ENCODE measurements at regions not wholly inside any gene's neighbourhood (a gene's known extent, or its start where the extent isn't known, plus 50 kb on each side); places are given as distances from the start of the nearest gene placed in this dataset.

- no peak for DNase-seq
Measured at GRCh38 chr5:163623524-163623923, 118.1 kb downstream of the MAT2B start.

- no peak for DNase-seq
Measured at GRCh38 chr5:163623986-163624385, 118.6 kb downstream of the MAT2B start.

GRCh38 chr5:163624431-163624830, 119.0 kb downstream of the MAT2B start:
- DNase-seq, result no peak

- DNase-seq, result no peak
Measured at GRCh38 chr5:163626904-163627434, 121.5 kb downstream of the MAT2B start.

DNA sequence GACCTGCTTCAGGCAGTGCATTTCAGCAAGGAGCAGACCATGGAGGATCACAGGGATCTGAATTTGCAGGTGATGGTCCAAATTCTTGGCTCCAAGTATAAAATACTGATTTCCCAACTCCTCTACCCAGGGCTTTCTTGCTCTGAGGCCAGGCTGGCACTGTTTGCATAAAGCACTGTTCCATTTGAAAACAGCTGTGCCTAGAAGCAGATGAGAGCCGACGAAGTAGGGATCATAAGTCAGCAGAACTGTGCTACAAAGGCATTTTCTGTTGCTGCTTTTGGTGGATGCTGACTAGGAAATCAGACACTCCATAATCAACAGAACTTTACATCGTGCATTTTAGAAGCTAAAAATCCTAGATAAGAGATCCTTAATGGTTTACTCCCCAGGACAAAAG, 126.4 kb downstream of the MAT2B start:
- no peak for DNase-seq

- no peak for DNase-seq
Measured at GRCh38 chr5:163633926-163634460, 128.6 kb downstream of the MAT2B start.

- DNase-seq, result no peak
Measured at GRCh38 chr5:163635631-163636030, 130.2 kb downstream of the MAT2B start.

- DNase-seq, result no peak
Measured at GRCh38 chr5:163642904-163643303, 137.5 kb downstream of the MAT2B start.

DNA sequence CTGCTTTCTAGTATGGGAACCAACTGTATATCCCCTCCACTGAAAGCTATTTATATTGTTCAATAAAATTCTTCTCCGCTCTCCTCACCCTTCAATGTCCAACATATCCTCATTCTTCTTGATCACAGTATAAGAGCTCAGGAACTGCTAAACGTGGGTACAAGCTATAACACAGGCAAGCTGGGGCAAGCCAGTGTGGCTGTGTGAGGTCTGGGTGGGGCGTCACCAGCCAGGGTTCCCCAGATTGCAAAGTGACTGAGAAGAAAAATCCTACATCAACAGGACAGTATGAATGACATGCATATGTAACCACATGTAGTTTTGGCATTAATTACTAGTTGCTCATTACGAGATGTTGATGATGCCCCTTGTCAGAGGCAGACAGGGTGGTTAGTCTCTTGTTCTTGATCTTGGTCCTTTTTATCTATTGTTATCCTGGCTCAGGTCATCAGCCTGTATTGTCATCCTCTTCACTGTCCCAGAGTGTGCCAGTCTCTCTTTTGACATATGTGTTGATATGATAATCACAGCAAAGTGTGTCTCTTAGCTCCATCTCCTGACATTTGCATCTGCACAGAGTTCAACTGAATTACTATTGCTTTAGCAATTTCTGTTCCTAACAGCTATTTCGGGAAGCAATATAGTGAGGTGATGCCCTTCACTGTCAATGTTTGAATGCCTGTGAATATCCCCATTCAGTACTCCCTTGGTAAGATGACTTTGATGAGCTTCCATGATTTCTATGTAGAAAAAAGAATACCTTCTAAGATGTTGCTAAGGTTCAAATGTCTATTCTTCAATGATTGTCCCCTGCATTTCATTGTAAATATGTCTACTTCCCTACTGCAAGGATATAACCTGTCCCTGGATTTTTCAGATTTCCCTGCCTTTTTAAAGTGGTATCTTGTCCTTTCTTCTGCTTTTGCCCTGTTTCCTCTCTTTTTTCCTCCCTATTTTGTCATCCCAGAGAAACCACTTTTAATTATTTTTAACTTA, 140.3 kb downstream of the MAT2B start:
- no peak for DNase-seq

GRCh38 chr5:163649514-163649913, 144.1 kb downstream of the MAT2B start:
- no peak for DNase-seq

- no peak for DNase-seq
Measured at GRCh38 chr5:163653526-163653925, 148.1 kb downstream of the MAT2B start.

DNA sequence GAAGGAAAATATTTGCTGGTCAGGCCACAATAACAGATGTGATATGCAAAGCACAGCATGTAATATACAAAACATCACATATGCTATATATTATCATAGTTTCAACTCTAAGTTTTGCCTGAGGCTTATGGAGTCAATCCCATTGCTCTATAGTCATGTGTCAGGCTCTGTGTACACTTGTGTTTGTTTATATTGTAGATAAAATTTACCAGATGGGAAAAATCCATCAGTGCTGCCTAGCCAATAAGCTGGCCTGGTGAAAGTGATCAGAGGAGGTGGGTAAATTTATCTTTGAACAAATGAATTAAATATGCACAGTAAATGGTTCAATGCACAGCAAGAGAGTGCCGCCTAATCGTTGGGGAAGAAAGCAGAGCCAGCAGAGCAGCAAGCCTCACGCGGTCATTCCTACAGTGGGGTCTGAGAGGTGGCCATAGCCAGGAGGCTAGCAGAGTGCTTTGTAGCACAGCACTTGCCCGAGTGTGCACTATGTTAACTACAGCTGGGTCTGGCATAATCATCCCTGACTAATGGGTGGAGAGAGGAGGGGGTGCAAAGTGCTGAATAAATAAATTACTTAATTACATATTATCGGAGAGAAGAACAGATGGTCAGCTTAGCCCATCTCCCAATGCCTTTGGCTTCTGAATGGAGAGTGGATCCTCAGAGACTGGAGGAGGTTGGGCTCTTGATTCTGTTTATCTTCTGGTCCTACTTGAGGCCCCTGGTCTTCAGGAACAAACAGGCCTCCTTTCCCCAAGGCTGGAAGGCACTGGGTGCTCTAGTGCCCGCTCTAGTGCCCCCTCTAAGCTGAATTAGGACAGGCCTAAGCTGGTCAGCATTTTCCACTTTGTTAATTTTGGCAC, 153.5 kb downstream of the MAT2B start:
- no peak for DNase-seq

DNA sequence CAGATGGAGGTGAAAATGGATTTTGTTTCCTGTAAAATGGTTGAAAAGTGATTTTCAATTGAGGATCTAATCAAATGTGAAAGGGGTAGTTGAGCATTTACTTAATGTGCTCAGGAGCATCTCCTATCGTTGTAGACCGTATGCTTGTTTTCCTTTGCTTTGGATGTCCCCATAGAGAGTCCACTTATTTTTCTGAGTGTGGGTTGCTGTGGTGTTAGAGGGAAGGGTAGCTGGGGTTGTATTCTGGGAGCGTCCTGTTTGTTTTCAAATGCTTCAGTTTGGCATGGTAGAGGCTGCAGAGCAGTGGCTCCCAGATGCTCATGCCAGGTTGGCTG, 154.1 kb downstream of the MAT2B start:
- DNase-seq, result no peak

- no peak for DNase-seq
Measured at GRCh38 chr5:163660486-163660885, 155.1 kb downstream of the MAT2B start.

DNA sequence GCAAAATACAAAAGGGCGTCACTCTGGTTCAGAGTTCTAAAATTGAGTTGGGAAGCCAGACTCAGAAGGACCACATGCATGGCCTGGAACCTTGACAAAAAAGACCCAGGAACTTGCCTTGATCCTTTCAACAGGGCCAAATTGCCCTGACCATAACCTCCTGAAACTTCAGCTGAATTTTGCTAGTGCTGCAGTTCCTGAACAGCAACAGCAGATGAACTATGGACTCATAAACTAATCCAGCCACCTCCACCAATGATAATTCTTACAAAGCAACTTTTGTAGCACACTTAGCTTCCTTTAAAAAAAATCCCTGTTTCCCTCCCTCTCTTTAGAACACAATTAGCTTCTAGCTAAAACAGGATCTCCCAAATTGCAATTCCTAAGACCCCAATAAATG, 155.9 kb downstream of the MAT2B start:
- no peak for DNase-seq

DNA sequence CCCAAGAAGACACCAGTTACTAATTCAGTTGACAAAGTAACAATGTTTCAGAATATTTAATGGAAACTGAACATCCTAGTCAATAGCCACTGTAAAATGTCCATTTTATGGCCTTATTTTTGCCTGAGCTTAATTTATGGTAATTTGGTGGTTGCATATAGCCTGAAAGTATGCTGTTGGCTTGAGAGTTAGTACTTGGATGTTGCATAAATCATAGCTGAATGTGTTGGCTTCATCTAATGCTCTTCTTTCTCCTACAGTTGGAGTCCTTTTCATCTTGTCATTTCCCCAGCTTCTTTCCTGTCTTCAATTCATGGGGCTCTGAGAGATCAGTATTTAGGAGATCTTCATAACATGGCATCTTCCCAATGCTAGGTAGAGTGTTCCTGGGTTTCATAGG, 164.6 kb downstream of the MAT2B start:
- no peak for DNase-seq

DNA sequence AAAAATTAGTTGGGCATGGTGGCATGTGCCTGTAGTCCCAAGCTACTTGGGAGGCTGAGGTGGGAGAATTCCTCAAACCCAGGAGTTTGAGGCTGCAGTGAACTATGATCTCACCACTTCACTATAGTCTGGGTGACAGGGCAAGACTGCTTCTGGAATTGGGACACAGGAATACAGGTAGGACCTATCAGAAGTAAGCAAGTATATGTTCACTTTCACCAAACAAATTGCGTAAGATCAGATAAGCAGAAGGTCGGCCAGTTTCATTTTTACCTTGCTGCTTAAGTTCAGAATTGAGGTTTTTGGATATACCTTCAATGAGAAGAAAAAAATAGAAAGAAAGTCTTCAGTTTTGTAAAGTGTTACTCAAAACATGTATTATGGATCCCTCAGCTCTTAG, 171.7 kb downstream of the MAT2B start:
- no peak for DNase-seq

DNA sequence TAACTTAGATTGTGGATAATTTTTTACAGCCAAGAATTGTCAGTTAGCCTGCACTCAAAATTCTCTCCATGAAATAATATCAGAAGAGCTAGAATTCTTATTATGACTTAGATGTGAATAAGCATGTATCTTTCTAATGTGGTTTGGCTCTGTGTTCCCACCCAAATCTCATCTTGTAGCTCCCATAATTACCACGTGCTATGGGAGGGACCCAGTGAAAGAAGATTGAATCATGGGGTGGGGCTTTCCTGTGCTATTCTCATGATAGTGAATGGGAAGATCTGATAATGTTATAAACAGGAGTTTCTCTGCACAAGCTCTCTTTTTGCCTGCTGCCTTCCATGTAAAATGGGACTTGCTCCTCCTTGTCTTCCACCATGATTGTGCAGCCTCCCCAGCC, 176.8 kb downstream of the MAT2B start:
- DNase-seq, result no peak

- DNase-seq, result no peak
Measured at GRCh38 chr5:163687414-163687813, 182.0 kb downstream of the MAT2B start.

DNA sequence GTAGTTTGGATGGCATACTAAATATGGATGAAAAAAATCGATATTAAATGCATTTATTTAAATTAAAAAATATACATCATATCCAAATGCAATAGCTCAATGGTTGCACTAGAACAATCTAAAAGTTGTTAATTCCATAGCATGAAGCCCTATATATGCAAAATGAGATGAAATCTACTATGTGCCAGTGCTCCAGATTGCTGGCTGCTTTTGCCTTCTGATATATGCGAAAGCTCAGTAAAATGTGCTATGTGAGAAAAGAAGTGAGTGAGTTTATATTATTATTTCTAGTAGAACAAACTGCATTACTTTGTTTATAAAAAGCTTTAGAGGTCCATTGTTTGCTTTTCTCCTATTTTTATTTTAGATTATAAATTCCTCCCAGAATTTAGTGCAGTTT, 186.7 kb downstream of the MAT2B start:
- DNase-seq, result no peak

- DNase-seq, result no peak
Measured at GRCh38 chr5:163695830-163696578, 190.6 kb downstream of the MAT2B start.

- DNase-seq, result no peak
Measured at GRCh38 chr5:163696579-163696887, 191.1 kb downstream of the MAT2B start.
